ENCODE measurements at regions not wholly inside any gene's neighbourhood (a gene's known extent, or its start where the extent isn't known, plus 50 kb on each side); places are given as distances from the start of the nearest gene placed in this dataset.

DNA sequence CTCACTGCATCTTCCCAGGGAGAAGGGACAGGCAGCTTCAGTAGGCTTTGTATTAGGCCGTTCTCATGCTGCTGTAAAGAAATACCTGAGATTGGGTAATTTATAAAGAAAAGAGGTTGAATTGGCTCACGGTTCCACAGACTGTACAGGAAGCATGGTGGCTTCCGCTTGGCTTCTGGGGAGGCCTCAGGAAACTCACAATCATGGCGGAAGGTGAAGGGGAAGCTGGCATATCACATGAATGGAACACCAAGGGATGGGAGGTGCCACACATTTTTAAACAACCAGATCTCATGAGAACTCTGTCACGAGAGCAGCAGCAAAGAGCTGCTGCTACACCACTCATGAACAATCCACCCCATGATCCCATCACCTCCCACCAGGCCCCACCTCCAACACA lies 182.2 kb upstream of the SFSWAP start:
- H3K4me3 Mint-ChIP-seq, result no peak overlapping the region
- no peaks in the 10 kb centered on the region for H3K79me2 ChIP-seq (ENCODE audit: low read depth)
- no peaks in the 10 kb centered on the region for H3K9me3 Mint-ChIP-seq
- no peak for TF ChIP-seq EZH2phosphoT487 (IDR thresholded peaks at IDR 0.05)
- TF ChIP-seq, protein P1, sequence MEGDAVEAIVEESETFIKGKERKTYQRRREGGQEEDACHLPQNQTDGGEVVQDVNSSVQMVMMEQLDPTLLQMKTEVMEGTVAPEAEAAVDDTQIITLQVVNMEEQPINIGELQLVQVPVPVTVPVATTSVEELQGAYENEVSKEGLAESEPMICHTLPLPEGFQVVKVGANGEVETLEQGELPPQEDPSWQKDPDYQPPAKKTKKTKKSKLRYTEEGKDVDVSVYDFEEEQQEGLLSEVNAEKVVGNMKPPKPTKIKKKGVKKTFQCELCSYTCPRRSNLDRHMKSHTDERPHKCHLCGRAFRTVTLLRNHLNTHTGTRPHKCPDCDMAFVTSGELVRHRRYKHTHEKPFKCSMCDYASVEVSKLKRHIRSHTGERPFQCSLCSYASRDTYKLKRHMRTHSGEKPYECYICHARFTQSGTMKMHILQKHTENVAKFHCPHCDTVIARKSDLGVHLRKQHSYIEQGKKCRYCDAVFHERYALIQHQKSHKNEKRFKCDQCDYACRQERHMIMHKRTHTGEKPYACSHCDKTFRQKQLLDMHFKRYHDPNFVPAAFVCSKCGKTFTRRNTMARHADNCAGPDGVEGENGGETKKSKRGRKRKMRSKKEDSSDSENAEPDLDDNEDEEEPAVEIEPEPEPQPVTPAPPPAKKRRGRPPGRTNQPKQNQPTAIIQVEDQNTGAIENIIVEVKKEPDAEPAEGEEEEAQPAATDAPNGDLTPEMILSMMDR (IDR thresholded peaks at IDR 0.05), result no peak
- no peak for TF ChIP-seq EZH2 (IDR thresholded peaks at IDR 0.05)
- H3K4me1 ChIP-seq, result no peaks in the 10 kb centered on the region
- no peak overlapping the region for H2AFZ ChIP-seq (replicated peaks)
- no peaks in the 10 kb centered on the region for H3K9me3 ChIP-seq (ENCODE audit: low read depth)
- peaks cover 6% of the 10 kb centered on the region for H3K27me3 Mint-ChIP-seq (ENCODE audit: insufficient read depth, low read depth)
- no peak overlapping the region for H3K9ac ChIP-seq
- no peak for DNase-seq (ENCODE audit: low spot score)
- H3K4me3 ChIP-seq, result no peak overlapping the region
- no peaks in the 10 kb centered on the region for H3K36me3 ChIP-seq
- H3F3A ChIP-seq (ENCODE audit: low read depth), result no peaks in the 10 kb centered on the region
- no peaks in the 10 kb centered on the region for H3K36me3 Mint-ChIP-seq
- no peaks in the 10 kb centered on the region for H4K20me1 ChIP-seq (ENCODE audit: low read depth)
- no peak overlapping the region for H3K4me2 ChIP-seq
- no peaks in the 10 kb centered on the region for H3K27me3 ChIP-seq
- no peak overlapping the region for H3K27ac ChIP-seq
- H3K4me1 Mint-ChIP-seq, result peaks cover 3% of the 10 kb centered on the region
- no peak overlapping the region for H3K27ac Mint-ChIP-seq

DNA sequence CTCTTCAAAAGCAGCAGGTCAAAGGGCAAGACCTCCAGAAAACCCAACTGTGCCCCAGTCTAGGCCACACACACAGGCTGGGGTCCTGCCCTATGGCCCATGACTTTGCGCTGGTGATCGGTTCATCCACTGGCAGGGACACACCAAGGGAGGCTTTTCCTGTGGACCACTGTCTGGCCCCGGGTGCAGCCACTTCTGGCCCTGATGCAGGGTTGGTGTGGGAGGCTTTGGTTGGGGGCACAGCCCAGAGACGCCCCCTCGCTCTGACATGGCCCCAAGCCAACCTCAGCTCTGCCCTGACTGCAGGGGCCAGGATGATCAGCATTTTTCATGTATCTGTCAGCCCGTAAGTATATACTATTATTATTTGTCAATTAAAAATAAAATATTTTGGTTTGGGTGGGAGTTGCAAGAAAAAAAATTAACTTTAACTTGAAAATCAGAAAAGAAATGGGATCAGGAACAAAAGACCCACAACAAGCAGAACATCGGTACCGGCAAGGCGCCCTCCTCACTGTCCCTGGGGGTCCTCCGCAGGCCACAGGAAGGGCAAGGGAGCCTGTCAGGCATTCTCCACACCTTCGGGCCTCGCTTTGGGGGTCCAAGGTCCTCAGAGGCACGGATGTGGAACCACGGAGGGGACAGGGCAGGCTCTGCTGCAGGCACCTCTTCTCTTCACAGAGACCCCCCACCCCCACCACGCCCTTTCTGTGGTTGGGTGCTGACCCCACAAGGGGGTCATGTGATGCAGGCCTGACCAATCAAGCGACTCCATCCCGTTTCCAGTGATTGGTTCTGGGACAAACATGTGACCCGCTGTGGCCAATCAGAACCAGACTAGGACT lies 181.5 kb upstream of the SFSWAP start:
- Mint-ChIP-seq H3K4me3 (no peak overlapping the region), H3K36me3 (no peaks in the 10 kb centered on the region)
- no peak for DNase-seq (ENCODE audit: low spot score)

DNA sequence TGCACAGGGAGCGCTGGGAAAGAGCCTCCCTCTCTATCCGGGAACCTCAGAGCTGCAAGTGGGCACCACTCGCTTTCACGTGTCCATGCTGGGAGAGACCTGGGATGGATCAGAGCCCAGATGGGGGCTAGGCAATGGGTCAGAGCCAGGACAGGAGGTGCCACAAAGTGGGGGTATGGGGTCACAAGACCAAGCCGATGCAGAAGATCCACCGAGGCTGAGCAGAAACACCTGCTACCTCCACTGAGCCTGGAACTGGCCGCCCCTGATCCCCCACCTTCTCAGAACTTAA lies 180.9 kb upstream of the SFSWAP start:
- TF ChIP-seq, protein P1 (IDR thresholded peaks at IDR 0.05), result no peak
- no peak for TF ChIP-seq EZH2phosphoT487 (IDR thresholded peaks at IDR 0.05)
- TF ChIP-seq EZH2 (IDR thresholded peaks at IDR 0.05), result no peak
- no peak for DNase-seq (ENCODE audit: low spot score)
- no peak overlapping the region for H2AFZ ChIP-seq (replicated peaks)

More for the DNA sequence above, 181.5 kb upstream of the SFSWAP start:
- Mint-ChIP-seq H3K27me3 (ENCODE audit: insufficient read depth, low read depth) (peaks cover 6% of the 10 kb centered on the region), H3K4me1 (peaks cover 3% of the 10 kb centered on the region), H3K9me3 (no peaks in the 10 kb centered on the region), H3K27ac (no peak overlapping the region)
- no peaks in the 10 kb centered on the region for H3K36me3 ChIP-seq
- no peaks in the 10 kb centered on the region for H4K20me1 ChIP-seq (ENCODE audit: low read depth)
- no peaks in the 10 kb centered on the region for H3K79me2 ChIP-seq (ENCODE audit: low read depth)
- H3F3A ChIP-seq (ENCODE audit: low read depth), result no peaks in the 10 kb centered on the region
- no peak overlapping the region for H3K4me3 ChIP-seq
- no peaks in the 10 kb centered on the region for H3K27me3 ChIP-seq
- H3K4me1 ChIP-seq, result no peaks in the 10 kb centered on the region
- H3K9ac ChIP-seq, result no peak overlapping the region
- no peak overlapping the region for H3K4me2 ChIP-seq
- TF ChIP-seq, protein P1 (IDR thresholded peaks at IDR 0.05), result no peak
- no peak for TF ChIP-seq EZH2phosphoT487 (IDR thresholded peaks at IDR 0.05)
- TF ChIP-seq EZH2 (IDR thresholded peaks at IDR 0.05), result no peak
- H3K9me3 ChIP-seq (ENCODE audit: low read depth), result no peaks in the 10 kb centered on the region
- H2AFZ ChIP-seq (replicated peaks), result no peak overlapping the region
- H3K27ac ChIP-seq, result no peak overlapping the region

More for the DNA sequence above, 180.9 kb upstream of the SFSWAP start:
- no peaks in the 10 kb centered on the region for H3F3A ChIP-seq (ENCODE audit: low read depth)
- no peaks in the 10 kb centered on the region for H3K9me3 Mint-ChIP-seq
- H3K4me1 Mint-ChIP-seq, result peaks cover 3% of the 10 kb centered on the region
- H3K27me3 Mint-ChIP-seq (ENCODE audit: insufficient read depth, low read depth), result peaks cover 6% of the 10 kb centered on the region
- no peaks in the 10 kb centered on the region for H3K79me2 ChIP-seq (ENCODE audit: low read depth)
- no peaks in the 10 kb centered on the region for H3K9me3 ChIP-seq (ENCODE audit: low read depth)
- H3K36me3 ChIP-seq, result no peaks in the 10 kb centered on the region
- no peak overlapping the region for H3K4me2 ChIP-seq
- H3K4me3 ChIP-seq, result no peak overlapping the region
- H3K27me3 ChIP-seq, result no peaks in the 10 kb centered on the region
- no peak overlapping the region for H3K4me3 Mint-ChIP-seq
- H3K9ac ChIP-seq, result no peak overlapping the region
- no peaks in the 10 kb centered on the region for H3K4me1 ChIP-seq
- H3K36me3 Mint-ChIP-seq, result no peaks in the 10 kb centered on the region
- H3K27ac ChIP-seq, result no peak overlapping the region
- no peak overlapping the region for H3K27ac Mint-ChIP-seq
- no peaks in the 10 kb centered on the region for H4K20me1 ChIP-seq (ENCODE audit: low read depth)
